ENCODE measurements at regions not wholly inside any gene's neighbourhood (a gene's known extent, or its start where the extent isn't known, plus 50 kb on each side); places are given as distances from the start of the nearest gene placed in this dataset.

GRCh38 chr10:69738858-69739435, 62.8 kb upstream of the COL13A1 start:
- DNase-seq: no peak
- TF ChIP-seq CTCF (IDR thresholded peaks at IDR 0.05): no peak
- H3K9me3 ChIP-seq: no peaks in the 10 kb centered on the region
- peaks cover 0 to 54% (median 40%) of the 10 kb centered on the region in 4 donors for H3K4me1 ChIP-seq
- H3K27me3 ChIP-seq: no peaks in the 10 kb centered on the region
- no peak overlapping the region for H3K4me3 ChIP-seq
- intact Hi-C loops (cut with DNase I; ENCODE audit: low total_unique reads): loop anchor here (5.0 kb wide), 1 partner anchor 63 kb away; the partner anchor contains the start of gene COL13A1
- no peaks in the 10 kb centered on the region for H3K36me3 ChIP-seq
- H3K27ac ChIP-seq: no peak overlapping the region

GRCh38 chr10:69739634-69740033, 62.1 kb upstream of the COL13A1 start:
- no peak for DNase-seq

GRCh38 chr10:69740126-69740525, 61.6 kb upstream of the COL13A1 start:
- Histone ChIP-seq H3K27me3 (no peaks in the 10 kb centered on the region), H3K36me3 (no peaks in the 10 kb centered on the region), H3K4me3 (no peak overlapping the region), H3K9me3 (no peaks in the 10 kb centered on the region), H3K27ac (no peak overlapping the region), H3K4me1 (peaks cover 0 to 42% (median 29%) of the 10 kb centered on the region in 4 donors)
- no peak for DNase-seq
- TF ChIP-seq CTCF (IDR thresholded peaks at IDR 0.05): no peak
- intact Hi-C loops (cut with DNase I; ENCODE audit: low total_unique reads): no loop called here

More at GRCh38 chr10:69739634-69740033, 62.1 kb upstream of the COL13A1 start:
- no peak overlapping the region for H3K27ac ChIP-seq
- H3K27me3 ChIP-seq: no peaks in the 10 kb centered on the region
- no peaks in the 10 kb centered on the region for H3K36me3 ChIP-seq
- no peaks in the 10 kb centered on the region for H3K9me3 ChIP-seq
- no peak for TF ChIP-seq CTCF (IDR thresholded peaks at IDR 0.05)
- H3K4me1 ChIP-seq: peaks cover 0 to 47% (median 34%) of the 10 kb centered on the region in 4 donors
- intact Hi-C loops (cut with DNase I; ENCODE audit: low total_unique reads): loop anchor here (5.0 kb wide), 1 partner anchor 63 kb away; the partner anchor contains the start of gene COL13A1
- no peak overlapping the region for H3K4me3 ChIP-seq

GRCh38 chr10:69741252-69741651, 60.5 kb upstream of the COL13A1 start:
- H3K27me3 ChIP-seq: no peaks in the 10 kb centered on the region
- H3K9me3 ChIP-seq: no peaks in the 10 kb centered on the region
- H3K27ac ChIP-seq: no peak overlapping the region
- no peak for DNase-seq
- H3K4me3 ChIP-seq: no peak overlapping the region
- no peaks in the 10 kb centered on the region for H3K36me3 ChIP-seq
- intact Hi-C loops (cut with DNase I; ENCODE audit: low total_unique reads): no loop called here
- TF ChIP-seq CTCF (IDR thresholded peaks at IDR 0.05): no peak
- H3K4me1 ChIP-seq: peaks cover 0 to 30% (median 19%) of the 10 kb centered on the region in 4 donors

GRCh38 chr10:69741671-69742355, 59.9 kb upstream of the COL13A1 start:
- no peak for TF ChIP-seq CTCF (IDR thresholded peaks at IDR 0.05)
- H3K4me1 ChIP-seq: peaks cover 0 to 29% (median 17%) of the 10 kb centered on the region in 4 donors
- H3K27me3 ChIP-seq: no peaks in the 10 kb centered on the region
- H3K4me3 ChIP-seq: no peak overlapping the region
- intact Hi-C loops (cut with DNase I; ENCODE audit: low total_unique reads): no loop called here
- no peak overlapping the region for H3K27ac ChIP-seq
- no peaks in the 10 kb centered on the region for H3K36me3 ChIP-seq
- no peaks in the 10 kb centered on the region for H3K9me3 ChIP-seq
- no peak for DNase-seq

Data from tibial artery (tissue), 4 donors.